Keratinocyte (primary cell): ENCODE measurements at regions not wholly inside any gene's neighbourhood (a gene's known extent, or its start where the extent isn't known, plus 50 kb on each side); places are given as distances from the start of the nearest gene placed in this dataset.
"Not testable (repeated sequence)": the region's sequence is repeated elsewhere in the genome, so short reads cannot be mapped to it uniquely, and the experiment has no call there.

ENCODE experiments used
- DNase-seq: peaks from one replicate; pipeline ENCODE4 v3.0.0-alpha.2; 2011; ENCODE audit warnings: low read depth, missing footprints, low spot score
- FAIRE-seq: peaks from 2 replicates; lab custom pipeline; 2011; peaks lifted over from hg19 to GRCh38; lab: Jason Lieb, UNC
- H2AFZ ChIP-seq: 2 replicates; pipeline ENCODE4 v1.6.0; 2012; ENCODE audit warnings: low read length, control low read depth, inconsistent platforms; ENCODE audit not compliant: control insufficient read depth
- H3K27ac ChIP-seq: 2 replicates; pipeline ENCODE4 v1.5.1; 2011; ENCODE audit warnings: low read length; ENCODE audit not compliant: control insufficient read depth, insufficient read depth
- H3K27me3 ChIP-seq: 3 replicates; pipeline ENCODE4 v1.6.0; 2011; ENCODE audit warnings: low read length; ENCODE audit not compliant: control insufficient read depth, insufficient read depth; ENCODE audit errors: extremely low read depth
- H3K36me3 ChIP-seq, 2 experiments: 2 replicates in 1 of 2; 3 replicates in 1 of 2; pipeline ENCODE4 v1.5.1; 2011; ENCODE audit warnings: low read length in 2 of 2, mild to moderate bottlenecking in 1 of 2; ENCODE audit not compliant: control insufficient read depth in 2 of 2, insufficient read depth in 2 of 2; ENCODE audit errors: extremely low read depth in 1 of 2
- H3K4me1 ChIP-seq: 3 replicates; pipeline ENCODE4 v1.5.1; 2011; ENCODE audit warnings: low read length; ENCODE audit not compliant: control insufficient read depth, insufficient read depth; ENCODE audit errors: extremely low read depth
- H3K4me2 ChIP-seq: 3 replicates; pipeline ENCODE4 v1.6.0; 2011; ENCODE audit warnings: low read depth, low read length; ENCODE audit not compliant: control insufficient read depth, insufficient read depth; ENCODE audit errors: extremely low read depth
- H3K4me3 ChIP-seq, 3 experiments: fragments of 200-600 bp in 1 of 3; sonication (generic) in 1 of 3; 2 replicates in 2 of 3; 3 replicates in 1 of 3; pipeline ENCODE4 v1.5.1; 2011 to 2016; ENCODE audit warnings: low read length in 3 of 3, mild to moderate bottlenecking in 3 of 3, control low read depth in 2 of 3, inconsistent platforms in 1 of 3, low read depth in 1 of 3, mixed read lengths in 1 of 3, mixed run types in 1 of 3, moderate library complexity in 1 of 3; ENCODE audit not compliant: control insufficient read depth in 2 of 3, insufficient read depth in 2 of 3; ENCODE audit errors: extremely low read depth in 1 of 3
- H3K79me2 ChIP-seq: 2 replicates; pipeline ENCODE4 v1.6.0; 2012; ENCODE audit warnings: low read length; ENCODE audit not compliant: control insufficient read depth, insufficient read depth
- H3K9ac ChIP-seq: 3 replicates; pipeline ENCODE4 v1.6.0; 2011; ENCODE audit warnings: low read length; ENCODE audit not compliant: control insufficient read depth, insufficient read depth; ENCODE audit errors: extremely low read depth
- H3K9me1 ChIP-seq: 3 replicates; pipeline ENCODE4 v1.6.0; 2011; ENCODE audit warnings: low read length; ENCODE audit not compliant: control insufficient read depth, insufficient read depth; ENCODE audit errors: extremely low read depth
- H3K9me3 ChIP-seq: 2 replicates; pipeline ENCODE4 v1.5.1; 2012; ENCODE audit warnings: low read depth, low read length; ENCODE audit not compliant: control insufficient read depth
- H4K20me1 ChIP-seq: 3 replicates; pipeline ENCODE4 v1.6.0; 2011; ENCODE audit warnings: low read length; ENCODE audit not compliant: control insufficient read depth, insufficient read depth; ENCODE audit errors: extremely low read depth
- EZH2 ChIP-seq: IDR thresholded peaks from one replicate; pipeline ENCODE4 v1.6.1; 2012; ENCODE audit warnings: inconsistent platforms, mild to moderate bottlenecking, low read length, moderate library complexity
- dilution Hi-C: fragments of 300-500 bp; cut with MboI; formaldehyde crosslinking; loops from one replicate; pipeline ENCODE4 v1.7.0; 2020; ENCODE audit warnings: low sequenced_read_pairs; ENCODE audit not compliant: extremely low pct_ligation_motif_present
- TF ChIP-seq, protein P1 (sequence below), 3 experiments: IDR thresholded peaks in 1 of 3; conservative IDR thresholded peaks in 1 of 3; optimal IDR thresholded peaks in 1 of 3; 2 replicates in 2 of 3; 3 replicates in 1 of 3; pipeline versions ENCODE3 to v1.5.1; 2011; ENCODE audit warnings: low read length in 3 of 3, mild to moderate bottlenecking in 3 of 3, moderate library complexity in 2 of 3, control low read depth in 1 of 3, inconsistent platforms in 1 of 3; ENCODE audit not compliant: insufficient read depth in 2 of 3; ENCODE audit errors: extremely low read depth in 1 of 3

- Histone ChIP-seq H3K9ac (no peak overlapping the region), H3K79me2 (no peaks in the 10 kb centered on the region), H3K4me2 (no peak overlapping the region), H3K27me3 (no peaks in the 10 kb centered on the region), H3K4me3 (no peak overlapping the region), H3K36me3 (no peaks in the 10 kb centered on the region), H3K9me1 (no peaks in the 10 kb centered on the region), H3K4me1 (no peaks in the 10 kb centered on the region), H4K20me1 (no peaks in the 10 kb centered on the region), H3K27ac (no peak overlapping the region), H3K9me3 (no peaks in the 10 kb centered on the region), H2AFZ (no peak overlapping the region)
- FAIRE-seq (no peak), DNase-seq (no peak)
- dilution Hi-C loops = no loop called here
- TF ChIP-seq, protein P1, sequence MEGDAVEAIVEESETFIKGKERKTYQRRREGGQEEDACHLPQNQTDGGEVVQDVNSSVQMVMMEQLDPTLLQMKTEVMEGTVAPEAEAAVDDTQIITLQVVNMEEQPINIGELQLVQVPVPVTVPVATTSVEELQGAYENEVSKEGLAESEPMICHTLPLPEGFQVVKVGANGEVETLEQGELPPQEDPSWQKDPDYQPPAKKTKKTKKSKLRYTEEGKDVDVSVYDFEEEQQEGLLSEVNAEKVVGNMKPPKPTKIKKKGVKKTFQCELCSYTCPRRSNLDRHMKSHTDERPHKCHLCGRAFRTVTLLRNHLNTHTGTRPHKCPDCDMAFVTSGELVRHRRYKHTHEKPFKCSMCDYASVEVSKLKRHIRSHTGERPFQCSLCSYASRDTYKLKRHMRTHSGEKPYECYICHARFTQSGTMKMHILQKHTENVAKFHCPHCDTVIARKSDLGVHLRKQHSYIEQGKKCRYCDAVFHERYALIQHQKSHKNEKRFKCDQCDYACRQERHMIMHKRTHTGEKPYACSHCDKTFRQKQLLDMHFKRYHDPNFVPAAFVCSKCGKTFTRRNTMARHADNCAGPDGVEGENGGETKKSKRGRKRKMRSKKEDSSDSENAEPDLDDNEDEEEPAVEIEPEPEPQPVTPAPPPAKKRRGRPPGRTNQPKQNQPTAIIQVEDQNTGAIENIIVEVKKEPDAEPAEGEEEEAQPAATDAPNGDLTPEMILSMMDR (optimal IDR thresholded peaks at IDR 0.05 in 1 of 3, IDR thresholded peaks at IDR 0.05 in 1 of 3, conservative IDR thresholded peaks at IDR 0.05 in 1 of 3; ENCODE audit: extremely low read depth in 1 of 3, insufficient read depth in 2 of 3, low read length in 3 of 3) = no peak
- TF ChIP-seq EZH2 = no peak
Observed at GRCh38 chr6:115838216-115838615, 222.5 kb downstream of the FRK start.

GRCh38 chr6:115836374-115836773 is 224.3 kb downstream of the FRK start:
- H2AFZ ChIP-seq, H3K4me3 ChIP-seq, H3K27me3 ChIP-seq, H3K4me2 ChIP-seq, H3K9me1 ChIP-seq, H3K79me2 ChIP-seq, H3K9ac ChIP-seq, DNase-seq, H3K4me1 ChIP-seq, H3K9me3 ChIP-seq, dilution Hi-C loops, H3K27ac ChIP-seq, FAIRE-seq, H3K36me3 ChIP-seq, H4K20me1 ChIP-seq: not testable (repeated sequence)

- TF ChIP-seq, protein P1 (optimal IDR thresholded peaks at IDR 0.05 in 1 of 3, IDR thresholded peaks at IDR 0.05 in 1 of 3, conservative IDR thresholded peaks at IDR 0.05 in 1 of 3; ENCODE audit: extremely low read depth in 1 of 3, insufficient read depth in 2 of 3, low read length in 3 of 3) = no peak
- TF ChIP-seq EZH2 = no peak
- DNase-seq (no peak), FAIRE-seq (no peak)
- Histone ChIP-seq H3K9me1 (no peaks in the 10 kb centered on the region), H3K36me3 (no peaks in the 10 kb centered on the region), H3K9ac (no peak overlapping the region), H3K4me3 (no peak overlapping the region), H2AFZ (no peak overlapping the region), H3K4me2 (no peak overlapping the region), H3K27me3 (no peaks in the 10 kb centered on the region), H3K79me2 (no peaks in the 10 kb centered on the region), H3K4me1 (no peaks in the 10 kb centered on the region), H4K20me1 (no peaks in the 10 kb centered on the region), H3K9me3 (no peaks in the 10 kb centered on the region), H3K27ac (no peak overlapping the region)
- dilution Hi-C loops = no loop called here
Observed at GRCh38 chr6:115835314-115835713, 225.4 kb downstream of the FRK start.

GRCh38 chr6:115834542-115834941 is 226.1 kb downstream of the FRK start:
- H3K9me1 ChIP-seq, H3K4me3 ChIP-seq, FAIRE-seq, H3K79me2 ChIP-seq, H3K27ac ChIP-seq, DNase-seq, dilution Hi-C loops, H3K27me3 ChIP-seq, H3K9me3 ChIP-seq, H2AFZ ChIP-seq, H3K9ac ChIP-seq, H3K4me2 ChIP-seq, H4K20me1 ChIP-seq, H3K36me3 ChIP-seq, H3K4me1 ChIP-seq: not testable (repeated sequence)
